Glutamatergic neuron (in vitro differentiated cells): ENCODE measurements at regions not wholly inside any gene's neighbourhood (a gene's known extent, or its start where the extent isn't known, plus 50 kb on each side); places are given as distances from the start of the nearest gene placed in this dataset.

Experiments used
- DNase-seq: peaks from one replicate; pipeline ENCODE4 v3.0.0; 2022
- H3K27ac Mint-ChIP-seq: one replicate; pipeline ENCODE4 v1.8.0; 2020; ENCODE audit warnings: mild to moderate bottlenecking, mixed read lengths, inconsistent platforms; ENCODE audit not compliant: unreplicated experiment
- H3K27me3 Mint-ChIP-seq: one replicate; pipeline ENCODE4 v1.8.0; 2020; ENCODE audit warnings: mild to moderate bottlenecking, moderate library complexity, mixed read lengths, inconsistent platforms; ENCODE audit not compliant: unreplicated experiment
- H3K36me3 Mint-ChIP-seq: one replicate; pipeline ENCODE4 v1.8.0; 2020; ENCODE audit warnings: mild to moderate bottlenecking, mixed read lengths, inconsistent platforms; ENCODE audit not compliant: unreplicated experiment
- H3K4me1 Mint-ChIP-seq: one replicate; pipeline ENCODE4 v1.8.0; 2020; ENCODE audit warnings: mild to moderate bottlenecking, low read depth, mixed read lengths, inconsistent platforms; ENCODE audit not compliant: unreplicated experiment
- H3K4me3 Mint-ChIP-seq: one replicate; pipeline ENCODE4 v1.8.0; 2020; ENCODE audit warnings: mild to moderate bottlenecking, mixed read lengths, inconsistent platforms; ENCODE audit not compliant: unreplicated experiment
- H3K9me3 Mint-ChIP-seq: one replicate; pipeline ENCODE4 v1.8.0; 2020; ENCODE audit warnings: mild to moderate bottlenecking, moderate library complexity, mixed read lengths, inconsistent platforms; ENCODE audit not compliant: unreplicated experiment
- TF ChIP-seq, protein P1 (sequence below): fragments of 200-600 bp; sonication (generic); IDR thresholded peaks from one replicate; pipeline ENCODE4 v1.5.0; 2021; ENCODE audit not compliant: partially characterized antibody, unreplicated experiment

- H3K9me3 Mint-ChIP-seq, result peaks cover 8% of the 10 kb centered on the region
- H3K27me3 Mint-ChIP-seq, result peaks cover 7% of the 10 kb centered on the region
- H3K27ac Mint-ChIP-seq, result no peak overlapping the region
- H3K36me3 Mint-ChIP-seq, result no peaks in the 10 kb centered on the region
- peaks cover 1% of the 10 kb centered on the region for H3K4me1 Mint-ChIP-seq
- no peak overlapping the region for H3K4me3 Mint-ChIP-seq
- DNase-seq, result no peak
- TF ChIP-seq, protein P1, sequence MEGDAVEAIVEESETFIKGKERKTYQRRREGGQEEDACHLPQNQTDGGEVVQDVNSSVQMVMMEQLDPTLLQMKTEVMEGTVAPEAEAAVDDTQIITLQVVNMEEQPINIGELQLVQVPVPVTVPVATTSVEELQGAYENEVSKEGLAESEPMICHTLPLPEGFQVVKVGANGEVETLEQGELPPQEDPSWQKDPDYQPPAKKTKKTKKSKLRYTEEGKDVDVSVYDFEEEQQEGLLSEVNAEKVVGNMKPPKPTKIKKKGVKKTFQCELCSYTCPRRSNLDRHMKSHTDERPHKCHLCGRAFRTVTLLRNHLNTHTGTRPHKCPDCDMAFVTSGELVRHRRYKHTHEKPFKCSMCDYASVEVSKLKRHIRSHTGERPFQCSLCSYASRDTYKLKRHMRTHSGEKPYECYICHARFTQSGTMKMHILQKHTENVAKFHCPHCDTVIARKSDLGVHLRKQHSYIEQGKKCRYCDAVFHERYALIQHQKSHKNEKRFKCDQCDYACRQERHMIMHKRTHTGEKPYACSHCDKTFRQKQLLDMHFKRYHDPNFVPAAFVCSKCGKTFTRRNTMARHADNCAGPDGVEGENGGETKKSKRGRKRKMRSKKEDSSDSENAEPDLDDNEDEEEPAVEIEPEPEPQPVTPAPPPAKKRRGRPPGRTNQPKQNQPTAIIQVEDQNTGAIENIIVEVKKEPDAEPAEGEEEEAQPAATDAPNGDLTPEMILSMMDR, result no peak
Observed at GRCh38 chr20:43846516-43846905, 68.1 kb upstream of the TOX2 start.

GRCh38 chr20:43844778-43845614, 69.7 kb upstream of the TOX2 start:
- H3K27ac Mint-ChIP-seq, result no peak overlapping the region

GRCh38 chr20:43843965-43844660, 70.5 kb upstream of the TOX2 start:
- Mint-ChIP-seq H3K4me1 (peaks cover 1% of the 10 kb centered on the region), H3K27me3 (peaks cover 7% of the 10 kb centered on the region), H3K27ac (no peak overlapping the region), H3K9me3 (peaks cover 10% of the 10 kb centered on the region), H3K36me3 (no peaks in the 10 kb centered on the region), H3K4me3 (no peak overlapping the region)
- no peak for DNase-seq
- TF ChIP-seq, protein P1, result no peak

More at GRCh38 chr20:43844778-43845614, 69.7 kb upstream of the TOX2 start:
- Mint-ChIP-seq H3K4me1 (peaks cover 1% of the 10 kb centered on the region), H3K9me3 (peaks cover 8% of the 10 kb centered on the region), H3K27me3 (peaks cover 7% of the 10 kb centered on the region), H3K36me3 (no peaks in the 10 kb centered on the region), H3K4me3 (no peak overlapping the region)
- DNase-seq, result no peak
- TF ChIP-seq, protein P1, result no peak

DNA sequence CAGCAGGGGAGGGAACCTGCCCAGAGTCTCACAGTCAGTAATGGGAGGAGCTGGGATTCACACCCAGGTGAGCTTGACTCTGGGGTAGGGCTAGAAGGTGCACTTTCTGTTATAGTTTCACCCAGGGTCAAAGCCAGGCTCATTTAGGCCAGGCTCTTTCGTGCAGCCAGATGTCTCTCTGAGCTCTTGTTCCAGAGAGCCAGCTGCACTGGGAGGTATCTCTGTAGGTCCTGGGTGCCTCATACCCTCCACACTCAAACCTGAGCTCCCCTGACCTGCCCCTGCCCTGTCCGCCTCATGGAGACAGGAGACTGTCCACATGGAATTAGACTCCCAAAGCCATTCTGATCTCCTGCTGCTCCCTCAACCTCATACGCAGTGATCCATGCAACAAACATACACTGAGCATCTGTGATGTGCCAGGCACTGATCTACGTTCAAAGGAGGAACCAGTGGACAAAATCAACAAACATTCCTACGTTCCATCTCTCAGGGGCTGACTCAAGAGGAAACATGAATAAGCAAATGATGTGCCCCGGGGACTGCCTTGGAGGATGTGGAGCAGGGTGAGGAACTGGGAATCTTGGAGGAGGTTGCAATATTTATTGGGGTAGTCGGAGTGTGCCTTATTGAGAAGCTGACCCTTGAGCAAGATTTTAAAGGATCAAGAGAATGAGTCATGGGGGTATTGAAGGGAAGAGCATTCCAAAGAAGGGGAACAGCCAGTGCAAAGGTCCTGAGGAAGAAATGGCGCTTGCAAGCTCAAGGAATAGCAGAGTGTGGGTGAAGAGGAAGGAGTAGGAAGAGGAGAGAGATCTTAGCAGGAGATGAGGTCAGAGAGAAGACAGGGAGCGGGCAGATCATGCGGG, 71.3 kb upstream of the TOX2 start:
- TF ChIP-seq, protein P1, result no peak
- no peak overlapping the region for H3K4me3 Mint-ChIP-seq
- peaks cover 1% of the 10 kb centered on the region for H3K4me1 Mint-ChIP-seq
- DNase-seq, result no peak
- no peak overlapping the region for H3K27ac Mint-ChIP-seq
- H3K36me3 Mint-ChIP-seq, result no peaks in the 10 kb centered on the region
- peaks cover 7% of the 10 kb centered on the region for H3K27me3 Mint-ChIP-seq
- peaks cover 10% of the 10 kb centered on the region for H3K9me3 Mint-ChIP-seq
